Skin epidermis (tissue), 12 donors: ENCODE measurements at regions not wholly inside any gene's neighbourhood (a gene's known extent, or its start where the extent isn't known, plus 50 kb on each side); places are given as distances from the start of the nearest gene placed in this dataset.
A peak's percentile ranks its signal among the peaks of the same experiment; 100 is the strongest.
"Not testable (repeated sequence)": the region's sequence is repeated elsewhere in the genome, so short reads cannot be mapped to it uniquely, and the experiment has no call there.

Experiments used
- H3K27ac ChIP-seq, 21 experiments: fragments of 200-600 bp; sonication (generic) in 11 of 21; one replicate each; pipeline ENCODE4 v1.5.0; 2020; ENCODE audit warnings: mild to moderate bottlenecking in 3 of 21, inconsistent platforms in 2 of 21, moderate library complexity in 2 of 21
- H3K4me3 ChIP-seq, 7 experiments: fragments of 200-600 bp; sonication (generic) in 2 of 7; one replicate each; pipeline ENCODE4 v1.5.0; 2020; ENCODE audit warnings: inconsistent platforms in 2 of 7, mild to moderate bottlenecking in 2 of 7, moderate library complexity in 1 of 7

DNA sequence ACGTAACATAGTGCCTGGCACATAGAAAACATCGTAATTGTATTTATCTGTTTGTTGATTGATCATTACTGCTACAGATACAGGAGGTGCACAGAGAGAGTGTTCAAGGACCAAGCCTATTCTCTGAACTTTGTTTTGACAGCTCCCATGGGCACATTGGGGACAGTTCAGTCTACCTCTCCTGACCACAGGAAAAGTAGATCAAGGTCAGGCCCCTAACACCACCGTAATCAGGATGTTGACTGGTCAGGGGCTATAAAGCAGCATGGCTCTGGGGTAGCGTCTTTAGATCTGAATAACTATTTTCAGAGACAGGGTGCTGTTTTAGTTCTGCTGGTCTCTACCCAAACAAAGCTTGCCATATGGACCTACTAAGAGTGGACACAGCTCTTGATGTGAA, 223.1 kb upstream of the IRF2BP2 start:
- Histone ChIP-seq H3K4me3 (no peak overlapping the region), H3K27ac (no peak overlapping the region)

GRCh38 chr1:234827656-234828055, 217.7 kb upstream of the IRF2BP2 start:
- no peak overlapping the region for H3K4me3 ChIP-seq
- H3K27ac ChIP-seq: no peak overlapping the region

DNA sequence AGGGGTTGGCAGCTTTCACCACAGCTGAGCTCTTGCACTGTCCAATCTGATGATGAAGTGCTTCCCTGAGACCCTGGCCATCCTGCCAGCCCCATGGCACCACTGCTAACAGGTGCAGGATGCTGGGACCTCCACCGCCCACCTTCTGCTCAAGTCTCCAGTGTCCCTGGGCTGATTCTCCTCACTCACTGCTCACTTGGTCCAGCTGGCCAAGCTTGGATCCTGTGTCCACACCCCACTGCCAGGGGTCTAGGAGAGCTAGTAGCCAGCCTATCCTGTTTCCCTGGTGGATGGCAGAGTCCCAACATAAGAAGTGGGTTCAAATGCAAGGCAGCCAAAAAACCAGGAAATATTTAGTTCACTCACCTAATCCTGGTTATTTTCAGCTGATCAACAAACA, 217.2 kb upstream of the IRF2BP2 start:
- H3K27ac ChIP-seq: no peak overlapping the region

DNA sequence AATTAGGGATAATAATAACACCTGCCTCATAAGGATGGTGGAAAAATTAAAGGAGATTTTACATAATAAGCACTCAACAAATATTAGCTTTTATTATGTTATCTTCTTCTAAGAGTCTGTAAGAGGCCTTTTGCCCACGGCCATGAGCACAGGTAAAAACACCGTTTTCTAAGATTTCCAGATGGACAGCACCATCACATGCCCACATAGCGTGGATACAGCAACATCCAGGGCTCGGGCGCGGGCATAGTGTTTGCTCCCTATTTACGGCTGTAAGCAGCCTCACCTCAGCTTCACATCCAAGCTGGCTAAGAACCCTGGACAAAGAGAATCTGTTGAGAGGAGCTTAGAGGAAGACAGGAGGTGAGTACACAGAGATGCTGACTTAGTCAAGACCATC, 216.4 kb upstream of the IRF2BP2 start:
- Histone ChIP-seq H3K27ac (no peak overlapping the region), H3K4me3 (no peak overlapping the region)

More for the DNA sequence above, 217.2 kb upstream of the IRF2BP2 start:
- no peak overlapping the region for H3K4me3 ChIP-seq

GRCh38 chr1:234825498-234826165, 215.7 kb upstream of the IRF2BP2 start:
- Histone ChIP-seq H3K27ac (no peak overlapping the region), H3K4me3 (no peak overlapping the region)

GRCh38 chr1:234824836-234825235, 214.9 kb upstream of the IRF2BP2 start:
- not testable (repeated sequence) for H3K4me3 ChIP-seq, H3K27ac ChIP-seq

DNA sequence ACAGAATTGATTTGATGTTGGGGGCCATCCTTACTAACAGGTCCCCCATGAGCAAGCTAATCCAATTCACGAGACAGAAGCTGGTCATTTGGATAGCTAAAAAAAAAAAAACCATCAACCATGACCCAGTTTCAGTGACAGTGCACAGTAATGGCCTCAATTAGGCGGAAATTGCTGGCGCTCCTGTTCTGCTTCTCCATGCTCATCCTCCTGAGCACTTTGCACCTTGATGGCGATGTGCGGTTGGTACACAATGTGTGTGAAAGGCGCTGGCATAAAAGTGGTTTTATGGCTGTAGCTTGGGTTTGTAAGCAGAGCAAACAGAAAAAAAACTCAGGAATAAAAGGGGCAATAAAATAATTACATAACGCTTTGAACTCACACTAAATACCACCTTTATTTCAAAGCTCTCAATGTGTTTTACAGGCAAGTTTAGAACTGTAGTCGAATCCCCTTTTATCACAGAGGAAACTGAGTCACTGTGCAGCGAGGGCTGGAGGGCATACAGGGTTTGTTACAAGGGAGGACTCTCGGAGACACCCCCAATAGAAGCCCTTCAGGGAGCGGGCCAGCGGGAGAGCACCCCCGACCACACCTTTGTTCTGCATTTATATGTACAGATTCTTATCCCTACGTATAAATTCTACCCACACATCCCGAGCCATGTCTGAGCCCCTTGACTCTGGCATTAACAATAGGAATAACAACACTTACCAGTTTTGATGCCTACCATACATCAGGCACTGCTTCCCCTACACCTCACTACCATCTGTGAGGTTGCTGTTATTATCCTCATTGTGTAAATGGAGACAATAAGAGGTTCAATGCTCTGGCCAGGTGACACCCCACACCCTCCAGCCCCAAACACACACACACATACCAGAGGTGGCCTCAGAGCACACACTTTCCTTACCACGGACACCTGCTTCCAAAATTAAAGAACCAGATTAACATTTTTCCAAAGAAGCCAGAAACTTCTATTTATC, 213.5 kb upstream of the IRF2BP2 start:
- Histone ChIP-seq H3K4me3 (no peak overlapping the region), H3K27ac (no peak overlapping the region)

- no peak overlapping the region for H3K4me3 ChIP-seq
- no peak overlapping the region for H3K27ac ChIP-seq
Measured at GRCh38 chr1:234821840-234822239, 211.9 kb upstream of the IRF2BP2 start.

DNA sequence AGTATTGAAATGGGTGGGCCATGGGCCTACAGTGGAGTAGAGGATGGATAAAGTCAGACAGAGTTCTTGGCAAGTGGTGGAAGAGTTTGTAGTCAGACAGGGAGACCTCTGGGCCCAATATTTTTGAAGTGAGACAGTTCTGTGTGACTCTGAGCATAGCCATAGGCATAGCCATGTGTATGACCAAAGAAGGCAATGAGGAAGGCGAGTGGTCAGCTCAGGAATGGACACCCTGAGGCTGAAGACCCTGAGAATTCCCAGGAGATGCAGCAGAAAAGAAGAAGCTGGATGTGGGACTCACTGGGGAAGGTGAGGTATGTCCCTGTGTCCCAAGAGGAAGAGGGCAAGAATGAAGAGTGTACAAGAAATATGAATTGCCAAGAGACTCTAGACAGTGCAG, 210.6 kb upstream of the IRF2BP2 start:
- Histone ChIP-seq H3K4me3 (no peak overlapping the region), H3K27ac (no peak overlapping the region)

DNA sequence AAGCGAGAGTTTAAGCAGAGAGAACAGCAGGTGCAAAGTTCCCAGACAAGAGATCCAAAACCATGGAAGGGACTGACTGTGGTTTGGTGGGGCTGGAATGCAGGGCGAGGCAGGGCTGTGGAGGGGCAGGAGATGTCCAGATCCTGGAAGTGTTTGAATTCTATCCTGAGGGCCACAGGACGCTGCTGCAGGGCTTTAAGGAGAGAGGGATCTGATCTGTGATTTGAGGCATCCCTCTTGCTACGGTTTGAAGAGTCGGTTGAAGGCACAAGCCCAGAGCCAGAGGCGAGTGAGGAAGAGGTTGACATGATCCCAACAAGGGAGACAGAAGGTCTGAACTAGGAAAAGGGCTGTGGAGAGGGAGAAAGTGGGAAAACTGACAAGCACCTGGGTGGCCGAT, 209.9 kb upstream of the IRF2BP2 start:
- H3K27ac ChIP-seq, H3K4me3 ChIP-seq: not testable (repeated sequence)

DNA sequence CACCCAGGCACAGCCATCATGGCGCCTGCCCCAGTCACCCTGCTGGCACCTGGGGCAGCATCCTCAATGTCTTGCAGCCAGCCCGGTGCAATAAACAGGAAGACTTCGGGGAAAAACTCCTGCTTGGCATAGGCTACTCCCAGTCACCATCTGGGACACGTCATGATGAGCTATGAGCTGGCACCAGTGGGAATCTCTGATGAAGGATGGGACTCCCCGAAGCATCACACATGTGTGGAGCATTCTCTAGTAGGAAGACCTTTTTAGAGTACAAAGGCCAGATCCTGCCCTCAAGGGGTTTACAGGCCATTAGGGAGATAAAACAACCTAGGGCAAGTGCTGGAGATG, 208.0 kb upstream of the IRF2BP2 start:
- H3K4me3 ChIP-seq: not testable (repeated sequence)
- H3K27ac ChIP-seq: peak overlapping the region in 9 of 21 experiments; percentile 3 to 82 (median 48)

- H3K4me3 ChIP-seq: not testable (repeated sequence)
Measured at GRCh38 chr1:234817313-234818039, 207.5 kb upstream of the IRF2BP2 start.

DNA sequence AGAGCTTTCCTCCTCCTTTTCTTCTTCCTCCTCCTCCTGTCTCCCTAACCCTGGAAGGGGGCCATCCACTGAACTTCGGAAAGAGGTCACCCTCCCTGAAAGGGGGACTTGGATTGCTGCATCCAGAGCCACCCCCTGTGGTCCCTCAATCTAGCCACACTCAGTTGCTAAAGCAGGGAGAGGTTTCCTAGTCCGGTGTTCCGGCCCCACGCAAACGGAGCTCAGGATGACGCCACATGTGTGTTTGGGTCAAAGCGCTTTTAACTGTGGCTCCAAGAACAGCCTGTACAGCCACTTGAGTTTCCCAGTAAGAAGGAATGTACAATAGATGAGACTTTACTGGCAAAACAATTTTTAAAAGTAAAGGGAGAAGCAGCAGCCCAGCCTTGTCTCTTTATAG, 206.9 kb upstream of the IRF2BP2 start:
- H3K4me3 ChIP-seq: not testable (repeated sequence)
- H3K27ac ChIP-seq: peak overlapping the region in 9 of 21 experiments; percentile 15 to 82 (median 49)

More at GRCh38 chr1:234817313-234818039, 207.5 kb upstream of the IRF2BP2 start:
- H3K27ac ChIP-seq: peak overlapping the region in 10 of 21 experiments; percentile 3 to 82 (median 49)

GRCh38 chr1:234816186-234816851, 206.3 kb upstream of the IRF2BP2 start:
- peak overlapping the region in 6 of 21 experiments; percentile 15 to 82 (median 50) for H3K27ac ChIP-seq
- H3K4me3 ChIP-seq: not testable (repeated sequence)

- not testable (repeated sequence) for H3K27ac ChIP-seq, H3K4me3 ChIP-seq
Measured at GRCh38 chr1:234815295-234815815, 205.4 kb upstream of the IRF2BP2 start.

DNA sequence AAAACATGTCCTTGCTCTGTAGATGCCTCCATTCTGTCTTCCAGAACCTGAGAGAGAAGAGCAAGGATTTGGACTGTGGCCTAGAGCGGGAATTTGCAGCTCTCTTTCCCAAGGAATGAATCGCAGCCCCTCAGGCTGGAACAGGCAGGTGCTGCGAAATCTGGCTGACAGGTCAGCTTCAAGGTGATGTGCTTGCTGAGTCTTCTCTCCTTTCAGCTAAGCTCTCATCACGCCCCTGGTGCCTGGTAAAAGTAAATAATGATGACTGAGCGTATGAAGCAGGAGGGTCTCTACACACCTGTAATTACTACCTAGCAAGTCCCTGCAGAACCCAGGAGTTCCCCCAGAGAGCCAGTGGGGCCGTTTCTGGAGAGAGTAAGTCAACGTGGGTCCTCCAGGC, 204.3 kb upstream of the IRF2BP2 start:
- H3K27ac ChIP-seq: not testable (repeated sequence)

GRCh38 chr1:234811824-234812223, 201.8 kb upstream of the IRF2BP2 start:
- not testable (repeated sequence) for H3K27ac ChIP-seq, H3K4me3 ChIP-seq

More for the DNA sequence above, 204.3 kb upstream of the IRF2BP2 start:
- H3K4me3 ChIP-seq: not testable (repeated sequence)

DNA sequence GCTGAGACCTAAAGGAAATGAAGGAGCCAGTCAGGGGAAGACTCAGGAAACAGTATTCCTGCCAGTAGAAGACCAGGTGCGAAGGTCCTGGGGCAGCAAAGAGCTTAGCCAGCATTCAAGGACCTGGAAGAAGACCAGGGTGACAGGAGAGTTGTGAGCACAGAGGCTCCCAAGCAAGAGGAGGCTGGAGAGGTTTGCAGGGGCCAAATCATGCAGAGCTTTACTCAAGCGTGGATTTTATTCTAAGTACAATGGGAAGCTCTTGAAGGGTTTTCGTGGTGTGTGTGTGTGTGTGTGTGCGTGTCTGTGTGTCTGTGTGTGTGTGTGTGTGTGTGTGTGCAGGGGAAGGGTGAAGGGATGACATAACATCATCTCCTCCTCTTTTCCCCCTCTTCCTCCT, 200.7 kb upstream of the IRF2BP2 start:
- H3K27ac ChIP-seq, H3K4me3 ChIP-seq: not testable (repeated sequence)

- peak overlapping the region in 1 of 21 experiments; percentile 5 for H3K27ac ChIP-seq
Measured at GRCh38 chr1:234809854-234810245, 199.9 kb upstream of the IRF2BP2 start.

More at GRCh38 chr1:234809854-234810245, 199.9 kb upstream of the IRF2BP2 start:
- not testable (repeated sequence) for H3K4me3 ChIP-seq
